ENCODE measurements at regions not wholly inside any gene's neighbourhood (a gene's known extent, or its start where the extent isn't known, plus 50 kb on each side); places are given as distances from the start of the nearest gene placed in this dataset.

GRCh38 chr11:24411791-24412190, 85.1 kb upstream of the LUZP2 start:
- TF ChIP-seq CTCF (IDR thresholded peaks at IDR 0.05; ENCODE audit: low read depth, low read length), result no peak
- TF ChIP-seq EZH2phosphoT487 (IDR thresholded peaks at IDR 0.05; ENCODE audit: low read depth), result no peak
